ENCODE measurements at regions not wholly inside any gene's neighbourhood (a gene's known extent, or its start where the extent isn't known, plus 50 kb on each side); places are given as distances from the start of the nearest gene placed in this dataset.

DNA sequence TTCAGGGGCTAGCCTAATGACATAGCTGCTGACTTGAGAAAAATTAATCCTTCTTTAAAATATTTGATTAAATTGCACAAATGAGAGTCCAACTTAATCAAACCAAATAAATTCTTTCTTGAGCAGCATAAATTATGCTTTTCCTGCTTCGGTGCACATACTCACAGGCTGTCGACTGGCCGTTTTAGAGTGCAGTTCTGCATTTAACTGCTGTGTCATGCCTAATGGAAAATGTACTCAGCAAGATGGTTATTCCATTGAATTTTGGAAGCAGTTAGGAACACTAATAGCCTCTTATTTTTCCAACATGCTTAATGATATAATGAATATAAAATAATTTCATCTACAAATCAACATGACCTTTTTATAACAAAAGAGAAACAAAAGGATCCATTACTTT, 266.1 kb upstream of the LRIG3 start:
- H3K4me3 Mint-ChIP-seq, result no peak overlapping the region
- DNase-seq, result no peak
- no peaks in the 10 kb centered on the region for H3K4me1 Mint-ChIP-seq
- POLR2A ChIA-PET, result no interaction called here
- H3K27me3 ChIP-seq (ENCODE audit: insufficient read depth, low read length, poor library complexity, severe bottlenecking), result no peaks in the 10 kb centered on the region
- no peaks in the 10 kb centered on the region for H3K36me3 ChIP-seq (ENCODE audit: insufficient read depth, low read length)
- CTCF ChIA-PET, result no interaction called here
- H3K4me1 ChIP-seq (ENCODE audit: insufficient read depth, low read length), result no peaks in the 10 kb centered on the region
- no peak overlapping the region for H3K27ac Mint-ChIP-seq
- peaks cover 0 to 8% (median 2%) of the 10 kb centered on the region in 5 donors for H3K9me3 Mint-ChIP-seq
- H3K4me3 ChIP-seq (ENCODE audit: low read length), result no peak overlapping the region
- H3K36me3 Mint-ChIP-seq, result no peaks in the 10 kb centered on the region
- no peaks in the 10 kb centered on the region for H3K9me3 ChIP-seq (ENCODE audit: low read length)
- H3K27ac ChIP-seq (ENCODE audit: low read depth, low read length), result no peak overlapping the region
- no peaks in the 10 kb centered on the region for H3K27me3 Mint-ChIP-seq

DNA sequence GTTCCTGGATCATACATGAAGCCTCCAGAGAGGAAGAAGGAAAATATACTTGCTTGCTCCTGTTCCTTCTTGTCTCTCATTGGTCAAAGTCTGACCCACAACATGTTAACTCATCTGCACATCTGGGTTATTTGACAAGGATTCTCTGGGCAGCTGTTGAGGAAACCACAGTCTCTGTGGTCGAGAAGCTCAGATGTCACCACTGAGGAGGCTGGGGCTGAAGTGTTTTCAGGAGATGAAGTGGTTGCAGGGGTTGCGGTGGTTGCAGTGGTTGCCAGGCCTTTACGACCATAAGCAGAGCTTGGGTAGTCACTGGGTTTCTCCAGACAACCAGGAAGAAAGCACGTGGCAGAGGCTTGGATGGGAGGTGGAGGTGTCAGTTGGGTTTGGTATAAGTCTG, 265.0 kb upstream of the LRIG3 start:
- POLR2A ChIA-PET, result no interaction called here
- H3K36me3 Mint-ChIP-seq, result no peaks in the 10 kb centered on the region
- no peaks in the 10 kb centered on the region for H3K27me3 Mint-ChIP-seq
- Histone ChIP-seq H3K4me3 (ENCODE audit: low read length) (no peak overlapping the region), H3K9me3 (ENCODE audit: low read length) (no peaks in the 10 kb centered on the region), H3K27me3 (ENCODE audit: insufficient read depth, low read length, poor library complexity, severe bottlenecking) (no peaks in the 10 kb centered on the region), H3K4me1 (ENCODE audit: insufficient read depth, low read length) (no peaks in the 10 kb centered on the region), H3K36me3 (ENCODE audit: insufficient read depth, low read length) (no peaks in the 10 kb centered on the region), H3K27ac (ENCODE audit: low read depth, low read length) (no peak overlapping the region)
- CTCF ChIA-PET, result no interaction called here
- H3K27ac Mint-ChIP-seq, result no peak overlapping the region
- H3K4me1 Mint-ChIP-seq, result no peaks in the 10 kb centered on the region
- no peak for DNase-seq
- H3K9me3 Mint-ChIP-seq, result peaks cover 2 to 8% (median 3%) of the 10 kb centered on the region in 5 donors
- no peak overlapping the region for H3K4me3 Mint-ChIP-seq

DNA sequence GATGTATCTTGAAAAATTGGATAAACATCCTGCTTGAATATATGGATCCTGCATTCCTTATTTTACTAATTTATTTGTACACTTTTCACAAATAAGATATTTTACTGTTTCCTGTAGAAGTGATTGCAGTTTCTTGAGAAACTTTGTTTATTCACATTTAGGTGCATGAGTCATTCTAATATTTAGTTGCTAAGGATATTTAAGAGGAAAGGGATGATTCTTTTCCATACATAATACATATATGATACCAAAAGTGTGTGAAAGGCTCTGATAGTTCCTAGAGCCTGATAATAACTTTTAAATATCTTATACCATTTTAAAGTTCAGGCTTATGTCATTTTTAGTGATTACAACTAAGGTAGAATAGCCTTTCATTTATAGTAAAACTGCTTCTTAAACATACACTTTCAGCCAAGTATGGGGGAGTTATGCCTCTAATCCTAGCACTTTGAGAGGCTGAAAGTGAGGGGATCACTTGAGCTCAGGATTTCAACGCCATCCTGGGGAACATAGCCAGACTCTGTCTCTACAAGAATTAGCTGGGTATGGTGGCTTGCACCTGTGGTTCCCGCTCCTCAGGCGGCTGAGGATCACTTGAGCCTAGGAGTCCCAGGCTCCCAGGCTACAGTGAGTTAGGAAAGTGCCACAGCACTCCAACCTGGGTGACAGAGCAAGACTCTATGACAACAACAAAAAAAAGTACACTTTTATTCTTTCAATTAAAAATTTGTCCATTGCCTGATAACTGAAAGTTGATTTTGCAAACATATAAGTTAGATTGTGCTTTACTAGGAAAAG, 262.6 kb upstream of the LRIG3 start:
- Histone ChIP-seq H3K36me3 (ENCODE audit: insufficient read depth, low read length) (no peaks in the 10 kb centered on the region), H3K27ac (ENCODE audit: low read depth, low read length) (no peak overlapping the region), H3K4me3 (ENCODE audit: low read length) (no peak overlapping the region), H3K9me3 (ENCODE audit: low read length) (no peaks in the 10 kb centered on the region), H3K27me3 (ENCODE audit: insufficient read depth, low read length, poor library complexity, severe bottlenecking) (no peaks in the 10 kb centered on the region), H3K4me1 (ENCODE audit: insufficient read depth, low read length) (no peaks in the 10 kb centered on the region)
- no peak for DNase-seq
- Mint-ChIP-seq H3K36me3 (no peaks in the 10 kb centered on the region), H3K4me1 (no peaks in the 10 kb centered on the region), H3K27ac (no peak overlapping the region), H3K4me3 (no peak overlapping the region), H3K27me3 (peaks cover 0 to 2% of the 10 kb centered on the region in 2 donors), H3K9me3 (peaks cover 0 to 5% (median 2%) of the 10 kb centered on the region in 5 donors)
- ChIA-PET CTCF (no interaction called here), POLR2A (no interaction called here)

DNA sequence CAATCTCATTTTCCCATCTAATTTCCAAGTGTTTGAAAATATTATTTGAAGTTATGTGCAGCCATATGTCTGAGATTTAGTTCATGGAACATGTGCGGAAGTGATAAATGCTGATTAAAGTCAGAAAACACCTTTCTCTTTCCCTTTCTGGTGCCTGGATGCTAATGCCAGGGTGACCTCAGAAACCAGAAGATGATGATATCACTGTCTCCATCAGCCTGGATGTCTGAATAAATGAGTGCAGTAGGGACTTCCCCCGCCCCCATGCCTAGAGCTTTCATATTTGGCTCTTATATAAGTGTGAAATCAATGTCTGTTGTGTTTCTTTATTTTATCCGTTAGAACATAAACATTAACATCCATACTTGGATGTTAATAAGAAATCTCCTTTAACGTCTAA, 261.9 kb upstream of the LRIG3 start:
- Histone ChIP-seq H3K27me3 (ENCODE audit: insufficient read depth, low read length, poor library complexity, severe bottlenecking) (no peaks in the 10 kb centered on the region), H3K9me3 (ENCODE audit: low read length) (no peaks in the 10 kb centered on the region), H3K4me3 (ENCODE audit: low read length) (no peak overlapping the region), H3K27ac (ENCODE audit: low read depth, low read length) (no peak overlapping the region), H3K36me3 (ENCODE audit: insufficient read depth, low read length) (no peaks in the 10 kb centered on the region), H3K4me1 (ENCODE audit: insufficient read depth, low read length) (no peaks in the 10 kb centered on the region)
- H3K4me3 Mint-ChIP-seq, result no peak overlapping the region
- CTCF ChIA-PET, result no interaction called here
- peaks cover 0 to 2% of the 10 kb centered on the region in 2 donors for H3K27me3 Mint-ChIP-seq
- no peaks in the 10 kb centered on the region for H3K36me3 Mint-ChIP-seq
- POLR2A ChIA-PET, result no interaction called here
- no peaks in the 10 kb centered on the region for H3K4me1 Mint-ChIP-seq
- H3K27ac Mint-ChIP-seq, result no peak overlapping the region
- peaks cover 2 to 7% (median 5%) of the 10 kb centered on the region in 5 donors for H3K9me3 Mint-ChIP-seq
- no peak for DNase-seq

DNA sequence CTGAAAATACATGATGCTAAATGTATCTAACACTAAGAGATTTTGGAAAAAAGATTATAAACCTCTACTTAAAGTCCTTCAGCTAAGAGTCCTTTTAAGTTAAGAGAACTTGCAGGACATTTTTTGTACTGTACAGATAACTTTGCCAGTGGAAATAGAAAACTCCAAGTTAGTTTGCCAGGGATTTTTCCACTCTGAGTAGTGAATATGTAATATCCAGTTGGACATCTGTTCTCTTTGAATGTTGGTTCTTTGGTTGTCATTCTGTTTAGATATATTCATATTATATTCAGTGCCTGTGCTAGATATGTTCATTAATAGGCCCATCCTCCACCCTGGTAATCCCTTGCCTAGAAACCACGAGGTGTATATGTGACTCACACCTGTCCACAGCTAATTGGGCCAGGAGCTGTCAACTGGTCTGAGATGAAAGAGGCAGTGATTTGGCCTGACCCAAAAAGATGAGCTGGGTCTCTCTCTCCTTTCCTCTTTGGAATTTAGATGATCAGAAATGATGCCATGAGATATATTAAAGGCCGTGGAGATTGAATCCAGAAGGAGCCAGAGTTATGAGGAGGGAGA, 261.0 kb upstream of the LRIG3 start:
- ChIA-PET POLR2A (no interaction called here), CTCF (no interaction called here)

DNA sequence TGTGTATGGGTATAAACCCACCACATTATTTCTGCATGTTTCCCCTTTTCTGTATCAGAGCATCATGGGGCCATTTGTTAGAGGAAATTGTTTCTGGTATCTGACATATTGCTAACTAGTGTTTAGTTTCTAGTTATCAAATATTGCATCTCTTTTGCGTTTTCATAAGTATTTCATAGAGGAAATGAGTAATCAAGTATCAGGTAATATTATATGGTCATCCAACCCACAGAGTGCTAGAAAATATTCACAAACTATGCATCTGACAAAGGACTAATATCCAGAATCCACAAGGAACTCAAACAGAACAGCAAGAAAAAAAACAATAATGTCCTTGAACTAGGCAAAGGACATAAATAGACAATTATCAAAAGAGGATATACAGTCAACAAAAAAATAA, 258.9 kb upstream of the LRIG3 start:
- H3K27ac Mint-ChIP-seq, result no peak overlapping the region
- POLR2A ChIA-PET, result no interaction called here
- no peaks in the 10 kb centered on the region for H3K27me3 ChIP-seq (ENCODE audit: insufficient read depth, low read length, poor library complexity, severe bottlenecking)

More for the DNA sequence above, 261.0 kb upstream of the LRIG3 start:
- Histone ChIP-seq H3K4me1 (ENCODE audit: insufficient read depth, low read length) (no peaks in the 10 kb centered on the region), H3K4me3 (ENCODE audit: low read length) (no peak overlapping the region), H3K36me3 (ENCODE audit: insufficient read depth, low read length) (no peaks in the 10 kb centered on the region), H3K27me3 (ENCODE audit: insufficient read depth, low read length, poor library complexity, severe bottlenecking) (no peaks in the 10 kb centered on the region), H3K27ac (ENCODE audit: low read depth, low read length) (no peak overlapping the region), H3K9me3 (ENCODE audit: low read length) (no peaks in the 10 kb centered on the region)
- H3K27me3 Mint-ChIP-seq, result peaks cover 0 to 2% of the 10 kb centered on the region in 2 donors
- no peaks in the 10 kb centered on the region for H3K4me1 Mint-ChIP-seq
- H3K36me3 Mint-ChIP-seq, result no peaks in the 10 kb centered on the region
- no peak for DNase-seq
- no peak overlapping the region for H3K4me3 Mint-ChIP-seq
- peaks cover 2 to 7% (median 5%) of the 10 kb centered on the region in 5 donors for H3K9me3 Mint-ChIP-seq
- no peak overlapping the region for H3K27ac Mint-ChIP-seq

DNA sequence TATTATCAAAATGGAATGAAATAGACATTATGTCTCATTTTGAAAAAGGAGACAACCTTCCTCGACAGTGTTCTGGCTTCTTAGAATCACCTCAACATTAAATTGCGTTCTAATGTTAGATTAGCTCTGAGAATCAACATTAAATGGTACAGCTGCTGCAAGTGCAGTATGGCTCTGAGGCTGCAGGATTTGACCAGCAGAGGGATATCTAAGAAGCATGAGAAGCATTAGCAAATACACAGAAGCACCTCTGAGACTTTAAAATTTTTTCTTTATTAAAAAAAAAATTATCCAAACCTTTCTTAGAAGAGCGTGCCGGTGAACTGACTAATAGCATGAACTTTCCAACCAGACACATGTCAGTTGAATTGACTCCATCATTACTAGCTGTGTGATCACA, 253.4 kb upstream of the LRIG3 start:
- H3K27me3 ChIP-seq (ENCODE audit: insufficient read depth, low read length, poor library complexity, severe bottlenecking), result no peaks in the 10 kb centered on the region
- H3K27me3 Mint-ChIP-seq, result no peaks in the 10 kb centered on the region
- no peak overlapping the region for H3K27ac ChIP-seq (ENCODE audit: low read depth, low read length)
- no peaks in the 10 kb centered on the region for H3K4me1 ChIP-seq (ENCODE audit: insufficient read depth, low read length)
- CTCF ChIA-PET, result no interaction called here
- H3K4me3 Mint-ChIP-seq, result no peak overlapping the region
- POLR2A ChIA-PET, result no interaction called here
- no peak for DNase-seq
- no peaks in the 10 kb centered on the region for H3K36me3 Mint-ChIP-seq
- no peak overlapping the region for H3K27ac Mint-ChIP-seq
- H3K4me3 ChIP-seq (ENCODE audit: low read length), result no peak overlapping the region
- no peaks in the 10 kb centered on the region for H3K4me1 Mint-ChIP-seq
- H3K9me3 ChIP-seq (ENCODE audit: low read length), result no peaks in the 10 kb centered on the region
- peaks cover 0 to 8% (median 4%) of the 10 kb centered on the region in 5 donors for H3K9me3 Mint-ChIP-seq
- H3K36me3 ChIP-seq (ENCODE audit: insufficient read depth, low read length), result no peaks in the 10 kb centered on the region

More for the DNA sequence above, 258.9 kb upstream of the LRIG3 start:
- H3K36me3 ChIP-seq (ENCODE audit: insufficient read depth, low read length), result no peaks in the 10 kb centered on the region
- no peaks in the 10 kb centered on the region for H3K4me1 ChIP-seq (ENCODE audit: insufficient read depth, low read length)
- Mint-ChIP-seq H3K27me3 (peaks cover 0 to 2% of the 10 kb centered on the region in 2 donors), H3K4me3 (no peak overlapping the region), H3K36me3 (no peaks in the 10 kb centered on the region), H3K4me1 (no peaks in the 10 kb centered on the region), H3K9me3 (peaks cover 2 to 7% (median 5%) of the 10 kb centered on the region in 5 donors)
- H3K9me3 ChIP-seq (ENCODE audit: low read length), result no peaks in the 10 kb centered on the region
- DNase-seq, result no peak
- no peak overlapping the region for H3K4me3 ChIP-seq (ENCODE audit: low read length)
- no peak overlapping the region for H3K27ac ChIP-seq (ENCODE audit: low read depth, low read length)
- CTCF ChIA-PET, result no interaction called here

DNA sequence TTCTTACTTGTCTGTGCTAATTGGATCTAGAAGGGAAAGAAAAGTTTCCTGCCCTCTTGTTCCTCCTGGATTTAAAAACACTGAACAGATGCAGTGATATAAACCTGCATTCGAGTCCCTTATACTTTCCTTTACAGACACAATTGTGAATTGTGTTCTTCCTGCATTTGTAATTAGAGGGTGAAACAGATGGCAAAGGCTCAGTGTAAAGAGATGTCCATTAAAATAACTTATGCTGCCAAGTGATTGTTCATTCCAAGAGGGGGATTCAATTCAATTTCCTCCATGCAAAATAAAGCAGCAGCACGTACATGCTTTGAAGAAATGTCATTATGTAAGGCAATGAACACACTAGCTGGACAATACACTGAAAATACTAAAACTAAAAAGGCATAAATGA, 248.3 kb upstream of the LRIG3 start:
- no peak overlapping the region for H3K4me3 Mint-ChIP-seq
- no peaks in the 10 kb centered on the region for H3K36me3 Mint-ChIP-seq
- Histone ChIP-seq H3K4me1 (ENCODE audit: insufficient read depth, low read length) (no peaks in the 10 kb centered on the region), H3K27ac (ENCODE audit: low read depth, low read length) (no peak overlapping the region), H3K4me3 (ENCODE audit: low read length) (no peak overlapping the region), H3K36me3 (ENCODE audit: insufficient read depth, low read length) (no peaks in the 10 kb centered on the region), H3K27me3 (ENCODE audit: insufficient read depth, low read length, poor library complexity, severe bottlenecking) (no peaks in the 10 kb centered on the region), H3K9me3 (ENCODE audit: low read length) (no peaks in the 10 kb centered on the region)
- no peaks in the 10 kb centered on the region for H3K9me3 Mint-ChIP-seq
- H3K4me1 Mint-ChIP-seq, result no peaks in the 10 kb centered on the region
- DNase-seq, result no peak
- ChIA-PET POLR2A (no interaction called here), CTCF (no interaction called here)
- H3K27ac Mint-ChIP-seq, result no peak overlapping the region
- H3K27me3 Mint-ChIP-seq, result peaks cover 0 to 2% of the 10 kb centered on the region in 2 donors

Data from CD8-positive, alpha-beta memory T cell (primary cell).